B cell (primary cell): ENCODE measurements at regions not wholly inside any gene's neighbourhood (a gene's known extent, or its start where the extent isn't known, plus 50 kb on each side); places are given as distances from the start of the nearest gene placed in this dataset.

Experiments used
- EZH2 ChIP-seq: IDR thresholded peaks from 2 replicates; pipeline ENCODE4 v1.6.1; 2012; ENCODE audit warnings: borderline replicate concordance, low read depth, mild to moderate bottlenecking, moderate library complexity, low read length; ENCODE audit not compliant: insufficient read depth, poor library complexity, severe bottlenecking
- TF ChIP-seq, protein P1 (sequence below): fragments of 200-600 bp; IDR thresholded peaks from one replicate; pipeline ENCODE4 v1.8.0; 2022; ENCODE audit warnings: antibody characterized with exemption, mild to moderate bottlenecking

DNA sequence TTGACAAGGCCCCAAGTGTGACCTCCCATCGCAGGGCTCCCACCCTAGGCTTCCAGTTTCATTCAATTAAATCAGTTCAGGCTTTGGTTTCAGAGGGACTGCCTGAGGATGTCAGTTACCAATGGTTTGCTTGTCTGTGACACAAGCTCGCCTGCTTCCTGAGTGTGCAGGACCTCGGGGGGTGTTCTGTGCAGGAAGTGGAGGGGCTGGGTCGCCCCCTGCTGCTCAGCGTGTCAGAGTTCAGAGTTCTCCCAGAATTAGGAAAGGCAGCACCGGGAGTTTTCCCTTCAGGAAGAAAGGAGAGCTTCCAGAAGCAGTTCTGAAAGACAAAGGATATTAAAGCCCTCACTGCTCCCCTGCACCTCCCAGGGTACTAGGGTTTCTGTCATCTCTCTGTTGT, 50.8 kb upstream of the TGM3 start:
- TF ChIP-seq, protein P1, sequence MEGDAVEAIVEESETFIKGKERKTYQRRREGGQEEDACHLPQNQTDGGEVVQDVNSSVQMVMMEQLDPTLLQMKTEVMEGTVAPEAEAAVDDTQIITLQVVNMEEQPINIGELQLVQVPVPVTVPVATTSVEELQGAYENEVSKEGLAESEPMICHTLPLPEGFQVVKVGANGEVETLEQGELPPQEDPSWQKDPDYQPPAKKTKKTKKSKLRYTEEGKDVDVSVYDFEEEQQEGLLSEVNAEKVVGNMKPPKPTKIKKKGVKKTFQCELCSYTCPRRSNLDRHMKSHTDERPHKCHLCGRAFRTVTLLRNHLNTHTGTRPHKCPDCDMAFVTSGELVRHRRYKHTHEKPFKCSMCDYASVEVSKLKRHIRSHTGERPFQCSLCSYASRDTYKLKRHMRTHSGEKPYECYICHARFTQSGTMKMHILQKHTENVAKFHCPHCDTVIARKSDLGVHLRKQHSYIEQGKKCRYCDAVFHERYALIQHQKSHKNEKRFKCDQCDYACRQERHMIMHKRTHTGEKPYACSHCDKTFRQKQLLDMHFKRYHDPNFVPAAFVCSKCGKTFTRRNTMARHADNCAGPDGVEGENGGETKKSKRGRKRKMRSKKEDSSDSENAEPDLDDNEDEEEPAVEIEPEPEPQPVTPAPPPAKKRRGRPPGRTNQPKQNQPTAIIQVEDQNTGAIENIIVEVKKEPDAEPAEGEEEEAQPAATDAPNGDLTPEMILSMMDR: no peak
- no peak for TF ChIP-seq EZH2
